ENCODE measurements at regions not wholly inside any gene's neighbourhood (a gene's known extent, or its start where the extent isn't known, plus 50 kb on each side); places are given as distances from the start of the nearest gene placed in this dataset.

DNA sequence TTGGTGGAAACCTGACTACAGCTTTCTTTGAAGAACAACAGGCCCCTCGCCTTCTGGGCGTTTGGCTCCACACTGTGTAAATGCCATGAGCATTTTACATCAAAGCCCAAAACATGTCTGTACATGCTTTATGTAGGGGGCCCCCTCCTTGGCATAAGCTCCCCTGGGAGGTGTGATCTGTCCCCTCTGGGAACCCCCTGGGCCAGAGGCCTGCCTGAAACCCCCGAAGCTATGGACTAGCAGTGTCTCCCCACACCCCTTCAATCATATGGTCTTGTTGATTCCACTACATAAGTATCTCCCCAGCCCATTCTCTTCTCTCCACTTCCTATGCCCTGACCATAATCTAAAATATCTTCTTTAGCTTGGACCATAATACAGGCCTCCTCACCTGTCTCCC lies 241.5 kb downstream of the C1orf94 start:
- TF ChIP-seq, protein P1, sequence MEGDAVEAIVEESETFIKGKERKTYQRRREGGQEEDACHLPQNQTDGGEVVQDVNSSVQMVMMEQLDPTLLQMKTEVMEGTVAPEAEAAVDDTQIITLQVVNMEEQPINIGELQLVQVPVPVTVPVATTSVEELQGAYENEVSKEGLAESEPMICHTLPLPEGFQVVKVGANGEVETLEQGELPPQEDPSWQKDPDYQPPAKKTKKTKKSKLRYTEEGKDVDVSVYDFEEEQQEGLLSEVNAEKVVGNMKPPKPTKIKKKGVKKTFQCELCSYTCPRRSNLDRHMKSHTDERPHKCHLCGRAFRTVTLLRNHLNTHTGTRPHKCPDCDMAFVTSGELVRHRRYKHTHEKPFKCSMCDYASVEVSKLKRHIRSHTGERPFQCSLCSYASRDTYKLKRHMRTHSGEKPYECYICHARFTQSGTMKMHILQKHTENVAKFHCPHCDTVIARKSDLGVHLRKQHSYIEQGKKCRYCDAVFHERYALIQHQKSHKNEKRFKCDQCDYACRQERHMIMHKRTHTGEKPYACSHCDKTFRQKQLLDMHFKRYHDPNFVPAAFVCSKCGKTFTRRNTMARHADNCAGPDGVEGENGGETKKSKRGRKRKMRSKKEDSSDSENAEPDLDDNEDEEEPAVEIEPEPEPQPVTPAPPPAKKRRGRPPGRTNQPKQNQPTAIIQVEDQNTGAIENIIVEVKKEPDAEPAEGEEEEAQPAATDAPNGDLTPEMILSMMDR (conservative IDR thresholded peaks at IDR 0.05; ENCODE audit: low read length) = no peak
- TF ChIP-seq EZH2phosphoT487 (IDR thresholded peaks at IDR 0.05; ENCODE audit: borderline replicate concordance, low read depth, low read length) = no peak

All from OCI-LY7 (cell line).